HG03025 (cell line): ENCODE measurements at regions not wholly inside any gene's neighbourhood (a gene's known extent, or its start where the extent isn't known, plus 50 kb on each side); places are given as distances from the start of the nearest gene placed in this dataset.

ENCODE experiments used
- ATAC-seq: cut with Tn5 transposase; IDR thresholded peaks from one replicate; pipeline ENCODE4 v1.9.1; 2021; ENCODE audit warnings: mild to moderate bottlenecking, moderate library complexity; ENCODE audit not compliant: unreplicated experiment, low FRiP score

GRCh38 chr12:13843841-13844240 lies 137.6 kb downstream of the GRIN2B start:
- no peak for ATAC-seq

- no peak for ATAC-seq
These were observed 140.0 kb downstream of the GRIN2B start for GRCh38 chr12:13841358-13841757.

- no peak for ATAC-seq
These were observed 141.8 kb downstream of the GRIN2B start for GRCh38 chr12:13839365-13840336.

GRCh38 chr12:13836099-13836498 lies 145.3 kb downstream of the GRIN2B start:
- no peak for ATAC-seq

- no peak for ATAC-seq
These were observed 145.8 kb downstream of the GRIN2B start for GRCh38 chr12:13835652-13836051.

GRCh38 chr12:13834241-13834640 lies 147.2 kb downstream of the GRIN2B start:
- no peak for ATAC-seq

- no peak for ATAC-seq
These were observed 164.3 kb downstream of the GRIN2B start for GRCh38 chr12:13817131-13817530.

GRCh38 chr12:13816394-13816793 lies 165.0 kb downstream of the GRIN2B start:
- ATAC-seq: no peak

- ATAC-seq: no peak
These were observed 169.2 kb downstream of the GRIN2B start for GRCh38 chr12:13812168-13812567.

- ATAC-seq: no peak
These were observed 170.3 kb downstream of the GRIN2B start for GRCh38 chr12:13811061-13811460.

- ATAC-seq: no peak
These were observed 176.4 kb downstream of the GRIN2B start for GRCh38 chr12:13805041-13805440.

- no peak for ATAC-seq
These were observed 179.9 kb downstream of the GRIN2B start for GRCh38 chr12:13801543-13801942.

GRCh38 chr12:13799574-13799973 lies 181.8 kb downstream of the GRIN2B start:
- no peak for ATAC-seq

GRCh38 chr12:13798162-13798561 lies 183.2 kb downstream of the GRIN2B start:
- ATAC-seq: no peak

- no peak for ATAC-seq
These were observed 186.7 kb downstream of the GRIN2B start for GRCh38 chr12:13794706-13795105.

- no peak for ATAC-seq
These were observed 191.1 kb downstream of the GRIN2B start for GRCh38 chr12:13790317-13790716.

- ATAC-seq: no peak
These were observed 192.8 kb downstream of the GRIN2B start for GRCh38 chr12:13788626-13789025.

- no peak for ATAC-seq
These were observed 194.8 kb downstream of the GRIN2B start for GRCh38 chr12:13786646-13787045.

GRCh38 chr12:13784504-13784903 lies 196.9 kb downstream of the GRIN2B start:
- no peak for ATAC-seq

- no peak for ATAC-seq
These were observed 200.9 kb downstream of the GRIN2B start for GRCh38 chr12:13780453-13780852.

GRCh38 chr12:13777374-13777773 lies 204.0 kb downstream of the GRIN2B start:
- ATAC-seq: no peak

GRCh38 chr12:13772264-13772663 lies 209.1 kb downstream of the GRIN2B start:
- ATAC-seq: no peak
